ENCODE measurements at regions not wholly inside any gene's neighbourhood (a gene's known extent, or its start where the extent isn't known, plus 50 kb on each side); places are given as distances from the start of the nearest gene placed in this dataset.

DNA sequence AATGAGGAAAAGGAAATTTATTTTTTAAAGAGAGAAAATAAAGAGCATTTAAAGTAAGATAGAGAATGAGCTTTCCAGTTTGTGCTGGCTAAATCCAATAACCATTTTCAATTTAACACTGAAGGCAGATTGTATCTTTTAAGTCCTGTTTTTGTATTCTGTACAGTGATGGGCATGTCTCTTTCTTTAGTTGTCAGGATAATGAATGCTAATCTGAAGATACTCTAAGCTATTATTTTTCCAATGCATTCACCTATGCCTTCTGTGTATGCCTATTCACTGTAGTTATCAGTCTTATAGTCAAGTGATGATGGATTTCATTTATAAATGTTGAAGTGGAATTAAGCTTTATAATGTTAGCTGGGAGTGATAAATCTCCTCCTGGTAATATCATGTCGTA is 101.4 kb downstream of the DYNAP start:
- TF ChIP-seq, protein P1, sequence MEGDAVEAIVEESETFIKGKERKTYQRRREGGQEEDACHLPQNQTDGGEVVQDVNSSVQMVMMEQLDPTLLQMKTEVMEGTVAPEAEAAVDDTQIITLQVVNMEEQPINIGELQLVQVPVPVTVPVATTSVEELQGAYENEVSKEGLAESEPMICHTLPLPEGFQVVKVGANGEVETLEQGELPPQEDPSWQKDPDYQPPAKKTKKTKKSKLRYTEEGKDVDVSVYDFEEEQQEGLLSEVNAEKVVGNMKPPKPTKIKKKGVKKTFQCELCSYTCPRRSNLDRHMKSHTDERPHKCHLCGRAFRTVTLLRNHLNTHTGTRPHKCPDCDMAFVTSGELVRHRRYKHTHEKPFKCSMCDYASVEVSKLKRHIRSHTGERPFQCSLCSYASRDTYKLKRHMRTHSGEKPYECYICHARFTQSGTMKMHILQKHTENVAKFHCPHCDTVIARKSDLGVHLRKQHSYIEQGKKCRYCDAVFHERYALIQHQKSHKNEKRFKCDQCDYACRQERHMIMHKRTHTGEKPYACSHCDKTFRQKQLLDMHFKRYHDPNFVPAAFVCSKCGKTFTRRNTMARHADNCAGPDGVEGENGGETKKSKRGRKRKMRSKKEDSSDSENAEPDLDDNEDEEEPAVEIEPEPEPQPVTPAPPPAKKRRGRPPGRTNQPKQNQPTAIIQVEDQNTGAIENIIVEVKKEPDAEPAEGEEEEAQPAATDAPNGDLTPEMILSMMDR (IDR thresholded peaks at IDR 0.05) = no peak
- TF ChIP-seq POLR2A (IDR thresholded peaks at IDR 0.05; ENCODE audit: low read depth) = no peak
